SIG-M5 treated with dmso at 0.1 percent for 504 hours (cell line): ENCODE measurements at regions not wholly inside any gene's neighbourhood (a gene's known extent, or its start where the extent isn't known, plus 50 kb on each side); places are given as distances from the start of the nearest gene placed in this dataset.

Experiments
- DNase-seq: peaks from one replicate; lab custom pipeline; 2025; ENCODE audit not compliant: unreplicated experiment; lab: John Stamatoyannopoulos, UW

DNA sequence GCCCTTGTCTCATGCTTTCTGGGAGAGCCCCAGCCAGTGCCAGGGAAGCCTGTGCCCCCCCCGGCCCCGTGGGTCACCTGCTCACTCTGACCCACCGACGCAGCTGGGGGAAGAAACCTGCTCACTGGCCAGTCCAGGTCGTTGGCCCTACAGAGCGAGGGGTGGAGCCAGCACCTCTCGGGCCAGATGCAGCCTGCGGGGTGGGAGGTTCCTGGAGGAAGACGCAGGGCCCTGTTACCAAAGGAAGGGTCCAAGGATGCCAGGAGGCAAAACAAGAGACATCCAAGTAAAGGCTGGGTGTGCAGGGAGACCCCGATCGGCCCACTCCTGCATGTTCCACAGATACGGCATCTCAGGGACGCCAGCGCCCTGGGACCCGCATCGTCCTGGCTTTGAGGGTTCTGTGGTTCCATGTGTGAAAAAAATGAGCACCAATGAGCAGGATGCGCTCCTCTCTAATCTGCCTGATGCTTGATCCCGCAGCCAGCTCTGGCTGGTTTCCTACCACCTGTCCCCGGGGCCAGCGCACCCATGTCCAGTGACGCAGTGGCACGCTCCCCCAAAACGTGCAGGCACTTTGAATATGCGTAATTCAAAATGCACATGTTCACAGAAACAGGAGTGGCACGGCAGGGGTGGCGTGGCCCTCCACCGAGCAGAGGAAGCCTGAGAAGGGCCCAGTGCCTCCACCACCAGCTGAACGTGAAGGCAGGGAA is 66.0 kb upstream of the GALNT9 start:
- no peak for DNase-seq

DNA sequence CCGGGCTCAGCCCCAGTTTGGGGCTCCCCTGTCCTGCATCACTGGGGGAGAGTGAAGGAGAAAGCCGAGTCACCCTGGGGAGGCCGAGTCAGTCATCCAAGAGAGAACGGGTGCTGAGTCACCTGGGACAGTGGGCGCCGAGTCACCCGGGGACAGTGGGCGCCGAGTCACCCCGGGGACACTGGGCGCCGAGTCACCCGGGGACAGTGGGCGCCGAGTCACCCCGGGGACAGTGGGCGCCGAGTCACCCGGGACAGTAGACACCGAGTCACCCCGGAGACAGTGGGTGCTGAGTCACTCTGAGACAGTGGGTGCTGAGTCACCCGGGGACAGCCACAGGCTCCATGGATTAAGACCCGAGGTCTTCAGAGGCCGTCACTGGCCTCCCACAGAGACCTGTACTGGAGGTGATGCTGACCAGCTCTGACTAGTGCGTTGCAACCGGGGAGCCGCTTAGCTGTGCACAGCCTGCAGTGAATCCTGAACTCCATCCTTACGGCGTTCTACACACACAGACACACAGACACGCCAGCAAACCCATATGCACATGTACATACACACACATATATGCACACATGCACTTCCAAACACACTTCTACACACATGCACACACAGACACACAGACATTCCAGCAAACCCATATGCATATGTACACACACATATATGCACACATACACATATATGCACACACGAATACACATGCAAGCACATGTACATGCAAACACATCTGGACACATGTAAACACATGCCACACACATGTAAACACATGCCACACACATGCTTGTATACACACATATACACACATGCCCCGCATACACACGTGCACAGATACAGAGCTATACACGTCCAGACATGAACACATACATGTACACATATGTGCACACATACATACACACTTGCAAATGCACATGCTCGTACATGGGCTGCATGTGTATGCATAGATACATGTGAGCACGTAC is 64.9 kb upstream of the GALNT9 start:
- no peak for DNase-seq

DNA sequence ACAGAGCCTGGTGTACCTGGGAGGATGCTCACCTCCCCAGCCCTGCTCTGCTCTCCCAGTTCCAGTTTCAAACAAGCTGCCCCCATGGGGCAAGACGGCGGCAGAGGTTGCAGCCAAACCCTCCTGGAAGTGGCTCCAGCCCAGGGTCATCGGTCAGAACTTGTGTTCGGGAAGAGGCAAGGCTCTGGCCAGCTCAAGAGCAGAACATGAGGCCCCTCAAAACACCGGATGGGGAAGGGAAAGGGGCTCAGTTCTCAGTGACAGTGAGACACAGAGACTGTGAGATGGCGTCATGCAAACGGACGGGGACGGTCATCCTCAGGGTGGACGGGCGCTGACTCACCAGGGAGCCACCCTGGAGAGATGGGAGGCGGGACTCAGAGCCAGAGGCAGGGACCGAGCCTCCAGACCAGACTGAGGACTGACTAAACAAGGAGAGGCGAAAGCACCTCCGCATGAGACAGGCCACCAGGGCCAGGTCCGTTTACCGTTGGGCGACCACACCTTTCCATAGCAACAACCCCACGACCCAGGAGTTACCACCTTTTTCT is 63.9 kb upstream of the GALNT9 start:
- no peak for DNase-seq

DNA sequence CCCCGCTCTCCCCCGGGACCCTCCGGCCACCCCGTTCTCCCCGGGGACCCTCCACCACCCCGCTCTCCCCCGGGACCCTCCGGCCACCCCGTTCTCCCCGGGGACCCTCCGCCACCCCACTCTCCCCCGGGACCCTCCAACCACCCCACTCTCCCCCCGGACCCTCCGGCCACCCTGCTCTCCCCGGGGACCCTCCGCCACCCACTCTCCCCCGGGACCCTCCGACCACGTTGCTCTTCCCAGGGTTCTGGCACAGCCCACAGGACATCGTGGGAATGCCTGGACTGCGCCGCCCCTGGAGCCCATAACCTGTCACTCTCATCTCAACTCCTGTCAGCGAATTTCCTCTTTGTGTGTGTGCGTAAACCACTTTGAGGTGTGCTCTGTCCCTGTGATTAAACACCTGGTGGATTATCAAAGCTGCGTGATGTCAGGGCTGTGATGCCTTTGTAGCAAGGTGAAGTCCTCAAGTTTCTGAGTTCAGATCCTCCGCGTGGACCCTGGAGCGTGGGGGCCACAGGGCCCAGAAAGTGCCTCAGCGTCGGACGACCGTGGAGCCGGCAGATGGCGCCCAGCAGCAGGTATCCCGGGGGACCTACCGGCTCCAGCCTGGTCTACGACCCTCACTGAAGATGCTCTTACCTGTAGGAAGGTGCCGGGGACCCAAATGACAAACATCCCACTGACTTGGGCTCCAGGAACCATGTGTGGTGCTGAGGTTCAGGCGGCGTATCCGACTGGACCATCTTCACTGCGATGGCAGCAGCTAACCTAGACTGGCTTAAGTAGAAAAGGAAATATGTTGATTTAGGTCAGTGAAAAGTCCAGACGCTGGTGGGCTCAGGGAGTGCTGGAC is 63.2 kb upstream of the GALNT9 start:
- no peak for DNase-seq

DNA sequence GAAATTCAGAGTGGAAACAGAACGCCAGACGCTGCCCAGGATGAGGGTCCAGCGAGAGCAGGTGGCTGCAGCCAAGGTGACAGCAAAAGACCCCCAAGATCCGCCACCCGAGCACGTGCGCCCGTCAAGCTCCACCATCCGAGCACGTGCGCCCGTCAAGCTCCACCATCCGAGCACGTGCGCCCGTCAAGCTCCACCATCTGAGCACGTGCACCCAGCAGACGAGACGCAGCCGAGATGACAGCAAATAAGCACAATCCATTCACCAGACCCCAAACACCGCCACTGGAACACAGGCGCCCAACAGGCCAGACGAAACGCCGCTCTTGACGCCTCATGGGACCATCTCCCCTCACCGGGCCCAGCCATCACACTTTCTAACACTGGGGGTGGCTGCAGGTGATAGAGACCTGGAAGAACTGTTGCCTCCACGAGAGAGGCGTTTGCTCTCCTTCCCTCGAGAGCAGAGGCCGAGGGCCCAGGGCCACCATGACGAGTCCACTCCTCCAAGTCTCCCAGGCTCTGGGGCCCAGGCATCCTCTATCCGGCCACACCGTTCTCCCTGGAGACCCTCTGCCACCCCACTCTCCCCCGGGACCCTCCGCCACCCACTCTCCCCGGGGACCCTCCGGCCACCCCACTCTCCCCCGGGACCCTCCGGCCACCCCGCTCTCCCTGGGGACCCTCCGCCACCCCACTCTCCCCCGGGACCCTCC is 62.1 kb upstream of the GALNT9 start:
- DNase-seq = no peak

DNA sequence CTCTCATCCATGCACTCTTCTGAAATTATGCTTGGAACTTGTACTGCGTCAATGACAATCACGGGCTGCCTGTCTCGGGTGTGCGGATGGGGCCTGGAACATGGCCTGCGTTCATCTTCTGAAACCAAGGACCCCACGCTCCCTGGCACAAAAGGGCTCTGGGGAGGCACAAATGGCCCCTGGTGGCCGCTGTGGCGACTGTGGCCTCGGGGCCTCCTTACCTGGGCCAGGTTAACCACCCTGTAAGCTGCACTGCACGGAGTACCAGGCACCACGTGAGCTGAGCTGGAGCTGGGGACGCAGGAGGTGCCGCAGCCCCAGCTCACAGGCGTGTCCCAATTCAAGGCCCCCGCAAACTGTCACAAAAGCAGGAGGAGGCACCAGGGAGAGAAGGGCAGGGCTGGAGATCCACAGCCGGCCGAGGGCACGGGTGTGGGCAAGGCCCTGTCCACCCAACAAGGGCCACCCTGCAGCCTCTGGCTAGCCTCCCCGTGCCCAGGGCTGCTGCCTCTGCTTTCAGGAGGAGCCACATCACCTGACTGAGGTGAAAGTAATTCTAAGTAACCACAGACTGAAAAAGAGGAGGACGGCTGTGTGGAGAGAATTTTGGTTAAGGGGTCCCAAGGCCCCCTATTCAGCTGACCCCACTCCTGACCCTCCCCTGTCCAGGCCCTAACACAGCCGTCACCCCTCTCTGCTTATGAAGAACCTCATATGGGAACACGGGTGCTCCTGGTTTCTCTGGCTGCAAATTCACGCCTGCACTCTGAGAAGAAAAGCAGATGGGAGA is 61.1 kb upstream of the GALNT9 start:
- DNase-seq = no peak

DNA sequence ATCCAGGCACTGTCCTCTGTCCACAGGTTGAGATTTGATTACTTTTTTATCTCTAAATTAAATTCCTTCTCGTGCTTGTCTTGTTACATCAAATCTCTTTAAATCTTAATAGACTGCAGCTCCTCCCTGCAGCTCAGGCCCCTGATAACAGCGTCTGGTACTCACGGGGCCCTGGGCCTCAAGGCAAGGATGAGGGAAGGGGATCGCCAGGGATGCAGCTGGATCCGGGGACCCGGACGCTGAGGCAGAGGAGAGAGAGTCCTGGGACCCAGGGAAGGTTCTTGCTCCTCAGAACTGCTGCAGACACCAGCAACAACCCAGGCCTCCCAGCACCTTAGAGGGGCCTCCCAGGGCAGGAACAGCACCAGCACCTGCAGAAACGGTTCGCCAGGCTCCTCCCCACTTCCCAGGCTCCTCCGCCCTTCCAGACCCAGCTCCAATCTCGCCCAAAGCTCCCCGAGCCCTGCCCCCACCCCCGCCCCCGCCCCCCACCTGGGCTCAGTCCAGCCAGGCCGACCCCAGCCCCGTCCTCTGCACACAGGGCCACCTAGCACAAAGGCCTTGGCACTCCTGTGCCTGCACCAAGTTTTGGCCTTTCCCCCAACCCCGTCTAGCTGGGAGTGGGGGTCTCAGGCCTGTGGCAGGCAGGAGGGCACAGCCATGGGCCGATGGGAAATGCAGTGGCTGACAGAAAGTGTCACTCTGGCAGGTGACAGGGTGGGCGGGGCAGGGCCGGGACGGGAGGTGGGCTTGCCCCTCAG is 60.3 kb upstream of the GALNT9 start:
- no peak for DNase-seq

DNA sequence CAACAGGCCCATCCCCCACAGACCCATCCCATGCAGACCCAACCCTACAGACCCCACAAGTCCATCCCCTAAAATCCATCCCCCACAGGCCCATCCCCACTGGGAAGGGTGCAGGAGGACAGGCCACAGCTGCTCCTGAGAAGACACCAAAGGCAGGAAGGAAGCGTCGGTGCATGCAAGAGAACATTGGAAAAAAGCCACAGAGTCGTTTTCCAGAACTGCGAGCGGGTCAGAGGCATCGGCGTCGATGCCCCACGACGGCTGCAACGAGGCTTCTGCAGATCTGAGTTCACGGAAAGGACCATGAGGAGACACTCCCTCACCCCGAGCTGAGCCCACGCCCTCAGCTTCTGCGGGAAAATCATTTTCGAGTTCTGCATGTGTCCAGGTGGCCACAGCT is 59.6 kb upstream of the GALNT9 start:
- DNase-seq = no peak

DNA sequence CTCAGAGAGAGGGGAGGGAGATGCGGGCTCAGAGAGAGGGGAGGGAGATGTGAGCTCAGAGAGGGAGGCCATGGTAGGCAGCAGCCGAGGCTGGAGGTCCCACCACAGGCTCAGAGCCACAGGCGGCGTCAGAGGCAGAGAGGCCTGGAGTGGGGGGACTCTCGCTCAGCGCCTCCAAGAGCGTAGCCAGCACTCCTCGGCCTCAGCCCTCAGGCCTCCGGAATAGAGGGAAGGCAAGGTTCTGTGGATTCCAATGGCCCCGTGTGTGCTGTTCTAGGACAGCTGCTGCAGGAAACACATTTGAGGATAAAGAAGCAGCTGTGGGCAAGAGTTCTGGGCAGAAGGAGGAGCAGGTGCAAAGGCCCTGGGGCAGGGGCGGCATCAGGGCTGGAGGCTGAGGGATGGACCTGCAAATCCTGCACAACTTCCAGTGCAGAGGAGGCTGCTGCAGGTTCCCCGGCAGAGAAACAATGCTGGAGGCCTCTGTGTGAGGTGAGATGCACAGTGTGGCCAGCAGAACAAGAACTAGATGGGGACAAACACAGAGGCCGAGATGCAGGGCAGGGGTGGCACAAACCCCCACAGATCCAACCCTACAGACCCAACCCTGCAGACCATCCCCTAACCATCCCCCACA is 59.1 kb upstream of the GALNT9 start:
- no peak for DNase-seq

DNA sequence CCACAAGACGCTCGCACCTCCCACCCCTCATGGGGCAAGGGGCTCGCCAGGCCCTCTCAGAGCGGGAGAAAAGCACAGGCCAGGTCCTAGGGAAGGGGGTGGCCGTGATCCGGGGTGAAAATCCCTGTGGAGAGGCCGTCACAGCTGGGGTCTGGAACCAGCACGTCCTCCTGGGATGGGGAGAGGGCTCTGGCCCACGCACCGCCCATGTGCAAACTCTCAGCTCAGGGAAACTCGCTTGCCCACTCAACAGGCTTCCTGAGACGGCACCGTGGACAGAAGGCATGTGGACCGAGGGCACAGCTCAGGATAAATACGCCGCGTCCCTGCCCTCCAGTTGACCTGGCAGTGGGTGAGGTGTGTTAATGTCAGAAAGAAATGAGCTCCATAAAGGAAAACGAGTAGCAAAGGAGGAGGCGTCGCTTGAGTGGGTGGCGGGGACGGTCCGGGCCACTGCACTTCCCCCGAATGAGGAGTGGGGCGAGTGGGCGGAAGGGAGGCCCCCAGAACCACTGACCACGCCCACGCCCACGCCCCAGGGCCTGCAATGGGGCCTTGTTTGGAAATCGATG is 57.6 kb upstream of the GALNT9 start:
- DNase-seq = no peak

DNA sequence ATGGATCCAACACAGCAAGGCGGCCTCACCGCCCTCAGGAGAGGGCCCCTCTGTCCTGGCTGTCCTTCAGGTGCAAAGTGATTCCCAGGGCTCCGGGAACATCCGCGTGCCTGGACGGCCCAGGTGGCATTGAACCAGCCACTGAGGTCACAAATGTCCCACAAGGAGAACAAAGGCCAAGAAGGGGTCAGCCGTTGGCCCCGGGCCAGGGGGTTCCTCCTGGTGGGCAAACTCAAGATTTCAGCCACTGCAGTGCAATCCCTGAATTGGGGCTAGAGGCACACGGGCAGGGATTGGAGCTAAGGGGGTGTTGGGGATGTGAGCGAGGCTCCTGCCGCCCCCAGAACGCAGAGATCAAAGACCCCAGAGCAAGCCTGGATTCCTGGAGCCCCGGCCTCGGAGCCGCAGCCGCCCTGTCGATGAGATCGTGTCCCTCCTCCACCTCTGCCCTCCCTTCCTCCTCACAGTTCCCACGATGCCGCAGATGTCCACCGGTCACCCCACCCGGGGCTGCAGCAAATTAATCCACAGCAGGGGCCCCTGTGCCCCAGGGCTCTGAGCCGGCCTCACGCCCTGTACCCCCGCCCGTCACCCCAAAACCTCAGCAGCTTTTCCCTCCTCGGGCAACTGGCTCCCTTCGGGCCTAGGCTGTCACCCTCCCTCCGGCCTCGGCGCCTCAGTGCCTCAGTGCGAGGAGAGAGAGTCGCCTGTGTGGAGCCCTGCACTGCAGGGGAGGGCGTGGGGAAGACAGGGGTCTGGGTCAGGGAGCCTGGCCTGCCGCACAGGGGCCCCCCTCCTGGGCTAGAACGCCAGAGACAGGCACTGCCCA is 56.7 kb upstream of the GALNT9 start:
- DNase-seq = no peak

DNA sequence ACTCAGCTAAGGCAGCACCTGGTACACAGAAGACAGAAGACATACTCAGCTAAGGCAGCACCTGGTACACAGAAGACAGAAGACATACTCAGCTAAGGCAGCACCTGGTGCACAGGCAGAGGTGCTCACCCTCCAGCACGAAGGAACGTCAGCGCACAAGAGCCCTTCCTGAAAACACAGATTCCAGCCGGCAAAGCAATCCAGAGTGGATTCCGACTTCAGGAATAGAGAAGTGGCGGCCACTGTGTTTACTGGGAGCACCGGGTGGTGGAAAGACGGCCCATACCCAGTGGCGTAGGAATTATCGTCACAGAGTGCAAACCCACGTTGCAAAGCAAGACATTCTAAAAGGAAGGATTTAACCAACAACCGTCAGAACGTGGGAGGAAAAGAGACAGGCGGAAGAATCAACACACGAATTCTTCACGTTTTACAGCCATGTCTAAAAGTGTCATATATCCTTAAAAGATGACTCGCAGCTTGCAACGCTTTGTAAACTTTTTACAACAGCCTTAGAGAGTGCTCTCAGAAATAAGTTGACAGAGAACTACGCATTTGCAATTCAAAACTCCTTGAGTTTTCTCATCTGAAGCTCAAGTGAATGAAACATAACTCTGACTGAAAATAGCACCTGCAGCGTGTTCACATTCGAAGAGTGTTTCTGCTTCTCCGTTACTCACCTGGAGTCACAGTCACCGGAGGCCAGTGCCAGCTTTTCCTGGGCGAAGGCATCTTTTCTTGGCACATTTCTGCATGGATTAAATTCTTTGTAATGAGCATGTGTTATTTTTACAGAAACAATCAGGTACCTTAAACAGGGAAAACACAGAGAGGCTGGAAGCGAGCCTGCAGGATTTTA is 55.8 kb upstream of the GALNT9 start:
- no peak for DNase-seq

DNA sequence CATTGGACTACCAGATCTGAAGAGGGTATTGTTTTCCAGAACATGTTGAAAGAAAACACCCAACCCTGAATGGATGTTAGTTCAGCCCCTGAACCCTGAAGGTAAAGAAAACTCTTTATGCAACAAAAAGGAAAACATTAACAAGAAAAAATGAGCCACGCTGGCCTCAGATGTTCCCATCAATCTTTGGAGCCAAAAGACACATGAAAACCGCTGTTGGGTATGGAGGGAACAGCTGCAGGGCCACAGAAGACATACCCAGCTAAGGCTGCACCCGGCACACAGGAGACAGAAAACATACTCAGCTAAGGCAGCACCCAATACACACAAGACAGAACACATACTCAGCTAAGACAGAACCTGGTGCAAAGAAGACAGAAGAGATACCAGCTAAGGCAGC is 51.3 kb upstream of the GALNT9 start:
- DNase-seq = no peak

DNA sequence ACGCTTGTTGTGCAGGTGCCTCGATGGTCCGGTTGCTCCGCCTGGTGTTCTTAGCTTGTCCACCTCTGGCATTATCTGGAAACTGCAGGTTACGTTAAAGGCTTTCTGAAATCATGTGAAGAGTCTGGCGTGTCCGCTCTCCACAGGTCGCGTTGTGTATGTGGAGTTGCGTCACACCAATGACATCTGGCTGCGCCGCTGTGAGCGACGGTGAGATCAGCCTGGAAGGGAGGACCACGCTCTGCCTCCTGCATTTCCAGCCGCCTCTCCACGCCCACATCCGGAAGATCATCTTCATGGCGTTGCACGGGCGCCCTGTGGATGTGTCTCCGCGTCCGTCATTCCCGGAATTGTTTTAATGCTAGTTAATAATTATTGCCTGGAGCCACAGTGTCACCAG is 50.6 kb upstream of the GALNT9 start:
- no peak for DNase-seq

DNA sequence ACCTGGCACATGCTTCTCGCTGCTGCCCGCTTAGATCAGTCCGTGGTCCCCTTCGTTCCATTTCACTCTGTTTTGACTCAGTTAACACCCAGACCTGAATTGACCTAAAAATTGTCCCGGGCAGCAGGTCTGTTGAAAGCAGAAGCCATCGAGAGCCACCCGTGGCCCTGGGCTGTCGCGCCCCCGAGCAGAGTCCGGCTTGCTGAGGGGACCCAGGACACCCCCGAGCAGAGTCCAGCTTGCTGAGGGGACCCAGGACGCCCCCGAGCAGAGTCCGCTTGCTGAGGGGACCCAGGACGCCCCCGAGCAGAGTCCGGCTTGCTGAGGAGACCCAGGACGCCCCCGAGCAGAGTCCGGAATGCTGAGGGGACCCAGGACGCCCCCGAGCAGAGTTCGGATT is 50.2 kb upstream of the GALNT9 start:
- DNase-seq = no peak
